PC-3 (cell line): ENCODE measurements at regions not wholly inside any gene's neighbourhood (a gene's known extent, or its start where the extent isn't known, plus 50 kb on each side); places are given as distances from the start of the nearest gene placed in this dataset.

ENCODE experiments used
- ATAC-seq: fragments of 200-7000 bp; cut with Tn5 transposase; 2 replicates; pipeline ENCODE4 v1.9.1; 2020; ENCODE audit warnings: mild to moderate bottlenecking, moderate library complexity
- BruUV-seq: library from RNA; stranded (reverse); fragments of 400-500 nt; replicated peaks from 2 replicates; lab custom pipeline; 2021; lab: Mats Ljungman, UMichigan
- CTCF ChIA-PET: fragments of 300-600 bp; sonication (Branson Sonifier 250); formaldehyde crosslinking; loops from one replicate; lab custom pipeline; 2022; ENCODE audit warnings: antibody characterized with exemption; lab: Charles Lee
- POLR2A ChIA-PET: fragments of 300-600 bp; sonication (Branson Sonifier 250); formaldehyde crosslinking; loops from one replicate; lab custom pipeline; 2022; ENCODE audit warnings: antibody characterized with exemption; ENCODE audit not compliant: unreplicated experiment; lab: Charles Lee
- DNase-seq: peaks from one replicate; pipeline ENCODE4 v3.0.0-alpha.2; 2015
- H2AFZ ChIP-seq: fragments of 300-600 bp; sonication (generic); 2 replicates; pipeline ENCODE4 v1.6.0; 2016; ENCODE audit warnings: antibody characterized with exemption, low read length
- H3F3A ChIP-seq: fragments of 300-600 bp; sonication (generic); one replicate; pipeline ENCODE4 v1.6.0; 2017; ENCODE audit warnings: antibody characterized with exemption, low read length, control low read depth, mild to moderate bottlenecking; ENCODE audit not compliant: unreplicated experiment
- H3K27ac ChIP-seq: fragments of 300-600 bp; sonication (generic); 2 replicates; pipeline ENCODE4 v1.5.1; 2016; ENCODE audit warnings: mild to moderate bottlenecking, low read length
- H3K27me3 ChIP-seq: fragments of 300-600 bp; sonication (generic); 2 replicates; pipeline ENCODE4 v1.6.1; 2016; ENCODE audit warnings: low read length, mixed read lengths
- H3K36me3 ChIP-seq: fragments of 300-600 bp; sonication (generic); 2 replicates; pipeline ENCODE4 v1.6.1; 2016; ENCODE audit warnings: low read depth, mixed run types, low read length, mixed read lengths
- H3K4me1 ChIP-seq: fragments of 300-600 bp; sonication (generic); 2 replicates; pipeline ENCODE4 v1.5.1; 2016; ENCODE audit warnings: low read length; ENCODE audit not compliant: insufficient read depth
- H3K4me2 ChIP-seq: fragments of 300-600 bp; sonication (generic); 2 replicates; pipeline ENCODE4 v1.6.0; 2016; ENCODE audit warnings: low read length
- H3K4me3 ChIP-seq: fragments of 300-600 bp; sonication (generic); 2 replicates; pipeline ENCODE4 v1.5.1; 2016; ENCODE audit warnings: mild to moderate bottlenecking, low read length, mixed read lengths
- H3K79me2 ChIP-seq: fragments of 300-600 bp; sonication (generic); 2 replicates; pipeline ENCODE4 v1.6.1; 2017; ENCODE audit warnings: low read length, mixed read lengths
- H3K9ac ChIP-seq: fragments of 300-600 bp; sonication (generic); 2 replicates; pipeline ENCODE4 v1.6.0; 2016; ENCODE audit warnings: mild to moderate bottlenecking, low read length
- H3K9me2 ChIP-seq: fragments of 300-600 bp; sonication (generic); replicated peaks from 2 replicates; pipeline ENCODE4 v1.6.1; 2016; ENCODE audit warnings: mixed run types, low read length, mixed read lengths
- H3K9me3 ChIP-seq: fragments of 300-600 bp; sonication (generic); 2 replicates; pipeline ENCODE4 v1.6.1; 2016; ENCODE audit warnings: low read length, mixed read lengths
- H4K20me1 ChIP-seq: fragments of 300-600 bp; sonication (generic); 2 replicates; pipeline ENCODE4 v1.6.1; 2016; ENCODE audit warnings: low read length, mixed read lengths
- CTCF ChIP-seq: fragments of 300-600 bp; sonication (generic); conservative IDR thresholded peaks from 2 replicates; pipeline ENCODE4 v1.5.1; 2017; ENCODE audit warnings: antibody characterized with exemption, low read depth, mild to moderate bottlenecking, low read length
- EZH2 ChIP-seq: fragments of 300-600 bp; sonication (generic); IDR thresholded peaks from one replicate; pipeline ENCODE4 v1.6.1; 2017; ENCODE audit warnings: antibody characterized with exemption, mild to moderate bottlenecking, low read length; ENCODE audit not compliant: unreplicated experiment
- EZH2phosphoT487 ChIP-seq: fragments of 300-600 bp; sonication (generic); IDR thresholded peaks from 2 replicates; pipeline ENCODE4 v1.6.1; 2018; ENCODE audit warnings: mild to moderate bottlenecking, antibody characterized with exemption, low read length, borderline replicate concordance
- intact Hi-C: fragments of 100-400 bp; cut with micrococcal nuclease; formaldehyde crosslinking; loops from 2 replicates; pipeline ENCODE4 v1.9.0; 2023

GRCh38 chr2:41727711-41728110 lies 320.1 kb upstream of the PKDCC start:
- Histone ChIP-seq H3K27ac (no peak overlapping the region), H3K79me2 (no peaks in the 10 kb centered on the region), H2AFZ (no peak overlapping the region), H3K9me3 (no peaks in the 10 kb centered on the region), H3K4me1 (no peaks in the 10 kb centered on the region), H3K4me3 (no peak overlapping the region), H3K9me2 (no peaks in the 10 kb centered on the region), H3K36me3 (no peaks in the 10 kb centered on the region), H3K4me2 (no peak overlapping the region), H3K9ac (no peak overlapping the region), H3F3A (no peaks in the 10 kb centered on the region), H4K20me1 (no peaks in the 10 kb centered on the region), H3K27me3 (peaks cover 35% of the 10 kb centered on the region)
- ChIA-PET CTCF (no interaction called here), POLR2A (no interaction called here)
- DNase-seq (no peak), ATAC-seq (no peak)
- no peak for TF ChIP-seq CTCF
- no peak for TF ChIP-seq EZH2phosphoT487
- intact Hi-C loops, result no loop called here
- BruUV-seq, result no TSS peak

GRCh38 chr2:41728788-41729338 lies 319.0 kb upstream of the PKDCC start:
- DNase-seq, result no peak
- Histone ChIP-seq H3K9me2 (no peaks in the 10 kb centered on the region), H3K4me3 (no peak overlapping the region), H4K20me1 (no peaks in the 10 kb centered on the region), H3K9ac (no peak overlapping the region), H3K9me3 (no peaks in the 10 kb centered on the region), H2AFZ (no peak overlapping the region), H3F3A (no peaks in the 10 kb centered on the region), H3K4me1 (no peaks in the 10 kb centered on the region), H3K4me2 (no peak overlapping the region), H3K27ac (no peak overlapping the region), H3K36me3 (no peaks in the 10 kb centered on the region), H3K27me3 (peaks cover 46% of the 10 kb centered on the region), H3K79me2 (no peaks in the 10 kb centered on the region)
- intact Hi-C loops, result no loop called here
- ChIA-PET CTCF (interaction anchor here (0.6 kb wide), 1 partner anchor 324 kb away, joined by 3 read pairs; no protein-coding TSS in a partner anchor), POLR2A (no interaction called here)
- no peak for ATAC-seq
- BruUV-seq, result no TSS peak
- no peak for TF ChIP-seq CTCF
- TF ChIP-seq EZH2phosphoT487, result no peak
- TF ChIP-seq EZH2, result no peak

DNA sequence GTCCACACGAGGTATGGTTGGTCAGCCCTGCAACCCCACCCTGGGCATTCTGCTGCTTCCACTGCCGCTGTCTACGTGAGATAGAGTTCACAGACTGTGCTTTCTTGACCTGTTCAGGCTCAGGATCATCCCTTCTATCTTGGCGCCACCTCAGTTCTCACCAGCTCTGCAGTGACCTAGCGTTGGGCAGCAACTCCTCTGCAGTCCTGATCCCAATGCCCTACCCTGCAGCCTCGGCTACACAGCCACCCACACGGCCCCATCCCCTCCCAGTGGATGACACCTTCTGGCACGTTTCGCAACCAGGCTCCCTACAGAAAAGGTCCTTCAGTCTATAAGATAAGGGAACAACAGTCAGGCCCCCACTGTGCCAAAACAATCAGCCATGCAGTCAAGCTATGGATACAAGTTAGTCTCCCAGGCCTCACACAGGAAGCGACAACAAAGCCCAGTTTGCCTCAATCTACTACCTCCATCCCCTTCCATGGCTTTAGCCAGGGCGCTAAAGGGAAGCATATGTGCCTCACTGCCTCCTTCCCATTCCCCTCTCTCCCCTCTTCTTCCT lies 317.9 kb upstream of the PKDCC start:
- Histone ChIP-seq H3K36me3 (no peaks in the 10 kb centered on the region), H3K9me2 (no peaks in the 10 kb centered on the region), H3K4me2 (no peak overlapping the region), H4K20me1 (no peaks in the 10 kb centered on the region), H3K4me3 (no peak overlapping the region), H3K9ac (no peak overlapping the region), H3K4me1 (no peaks in the 10 kb centered on the region), H2AFZ (no peak overlapping the region), H3K27me3 (peaks cover 47% of the 10 kb centered on the region), H3K27ac (no peak overlapping the region), H3F3A (no peaks in the 10 kb centered on the region), H3K9me3 (no peaks in the 10 kb centered on the region), H3K79me2 (no peaks in the 10 kb centered on the region)
- CTCF ChIA-PET, result no interaction called here
- TF ChIP-seq CTCF, result no peak
- TF ChIP-seq EZH2, result no peak
- TF ChIP-seq EZH2phosphoT487, result no peak
- POLR2A ChIA-PET, result no interaction called here
- no peak for ATAC-seq
- DNase-seq, result no peak
- intact Hi-C loops, result no loop called here
- no TSS peak for BruUV-seq
